Osteoblast (primary cell): ENCODE measurements at regions not wholly inside any gene's neighbourhood (a gene's known extent, or its start where the extent isn't known, plus 50 kb on each side); places are given as distances from the start of the nearest gene placed in this dataset.

Experiments
- DNase-seq: peaks from one replicate; pipeline ENCODE4 v3.0.0; 2011; ENCODE audit warnings: low spot score, mixed read lengths; ENCODE audit not compliant: insufficient read length; ENCODE audit errors: missing footprints
- H2AFZ ChIP-seq: 2 replicates; pipeline ENCODE4 v1.6.0; 2011; ENCODE audit warnings: mild to moderate bottlenecking, low read length
- H3K27ac ChIP-seq: 2 replicates; pipeline ENCODE4 v1.5.1; 2011; ENCODE audit warnings: mild to moderate bottlenecking, low read depth, low read length, moderate library complexity
- H3K27me3 ChIP-seq: 2 replicates; pipeline ENCODE4 v1.6.0; 2012; ENCODE audit warnings: mild to moderate bottlenecking, control low read depth, inconsistent platforms, low read length, moderate library complexity; ENCODE audit not compliant: insufficient read depth
- H3K36me3 ChIP-seq: 2 replicates; pipeline ENCODE4 v1.5.1; 2011; ENCODE audit warnings: mild to moderate bottlenecking, low read length, control low read depth, moderate library complexity; ENCODE audit not compliant: insufficient read depth
- H3K4me1 ChIP-seq: 2 replicates; pipeline ENCODE4 v1.5.1; 2011; ENCODE audit warnings: mild to moderate bottlenecking, low read length, control low read depth, moderate library complexity; ENCODE audit not compliant: insufficient read depth
- H3K4me2 ChIP-seq: 2 replicates; pipeline ENCODE4 v1.6.0; 2011; ENCODE audit warnings: mild to moderate bottlenecking, low read length; ENCODE audit not compliant: insufficient read depth
- H3K4me3 ChIP-seq: fragments of 200-600 bp; sonication (generic); 3 replicates; pipeline ENCODE4 v1.5.1; 2012; ENCODE audit warnings: mild to moderate bottlenecking, low read length, inconsistent platforms; ENCODE audit not compliant: insufficient read depth
- H3K79me2 ChIP-seq: 2 replicates; pipeline ENCODE4 v1.6.0; 2012; ENCODE audit warnings: mild to moderate bottlenecking, low read length, control low read depth, inconsistent platforms; ENCODE audit not compliant: insufficient read depth
- H3K9me3 ChIP-seq: 2 replicates; pipeline ENCODE4 v1.5.1; 2011; ENCODE audit warnings: low read depth, low read length, control low read depth
- H4K20me1 ChIP-seq: 2 replicates; pipeline ENCODE4 v1.6.0; 2012; ENCODE audit warnings: mild to moderate bottlenecking, low read length, control low read depth; ENCODE audit not compliant: insufficient read depth
- CTCF ChIP-seq: IDR thresholded peaks from 2 replicates; pipeline ENCODE4 v1.5.1; 2011; ENCODE audit warnings: mild to moderate bottlenecking, low read depth, low read length, moderate library complexity; ENCODE audit errors: extremely low read depth

GRCh38 chr3:166569589-166569988, 732.4 kb upstream of the BCHE start:
- H3K79me2 ChIP-seq = no peaks in the 10 kb centered on the region
- H3K4me2 ChIP-seq = no peak overlapping the region
- no peaks in the 10 kb centered on the region for H4K20me1 ChIP-seq
- no peak overlapping the region for H2AFZ ChIP-seq
- H3K36me3 ChIP-seq = no peaks in the 10 kb centered on the region
- no peaks in the 10 kb centered on the region for H3K27me3 ChIP-seq
- no peak overlapping the region for H3K4me3 ChIP-seq
- no peak overlapping the region for H3K27ac ChIP-seq
- no peak for DNase-seq
- no peak for TF ChIP-seq CTCF
- H3K4me1 ChIP-seq = no peaks in the 10 kb centered on the region
- H3K9me3 ChIP-seq = no peaks in the 10 kb centered on the region

GRCh38 chr3:166560253-166560652, 723.0 kb upstream of the BCHE start:
- Histone ChIP-seq H3K27ac (no peak overlapping the region), H3K4me1 (no peaks in the 10 kb centered on the region), H3K4me2 (no peak overlapping the region), H3K36me3 (no peaks in the 10 kb centered on the region), H2AFZ (no peak overlapping the region), H3K9me3 (peaks cover 8% of the 10 kb centered on the region), H4K20me1 (no peaks in the 10 kb centered on the region), H3K4me3 (no peak overlapping the region), H3K27me3 (no peaks in the 10 kb centered on the region), H3K79me2 (no peaks in the 10 kb centered on the region)
- no peak for TF ChIP-seq CTCF
- DNase-seq = no peak

GRCh38 chr3:166556955-166557354, 719.7 kb upstream of the BCHE start:
- H3K79me2 ChIP-seq = no peaks in the 10 kb centered on the region
- no peak overlapping the region for H2AFZ ChIP-seq
- no peak overlapping the region for H3K4me3 ChIP-seq
- peaks cover 8% of the 10 kb centered on the region for H3K9me3 ChIP-seq
- no peaks in the 10 kb centered on the region for H3K36me3 ChIP-seq
- TF ChIP-seq CTCF = no peak
- H3K27ac ChIP-seq = no peak overlapping the region
- no peak for DNase-seq
- H3K4me2 ChIP-seq = no peak overlapping the region
- H3K4me1 ChIP-seq = no peaks in the 10 kb centered on the region
- H3K27me3 ChIP-seq = no peaks in the 10 kb centered on the region
- H4K20me1 ChIP-seq = no peaks in the 10 kb centered on the region

- H3K9me3 ChIP-seq = no peaks in the 10 kb centered on the region
- H4K20me1 ChIP-seq = no peaks in the 10 kb centered on the region
- no peaks in the 10 kb centered on the region for H3K4me1 ChIP-seq
- H3K4me2 ChIP-seq = no peak overlapping the region
- TF ChIP-seq CTCF = no peak
- H3K27ac ChIP-seq = no peak overlapping the region
- H3K36me3 ChIP-seq = no peaks in the 10 kb centered on the region
- H3K4me3 ChIP-seq = no peak overlapping the region
- no peak for DNase-seq
- H3K27me3 ChIP-seq = no peaks in the 10 kb centered on the region
- H2AFZ ChIP-seq = no peak overlapping the region
- no peaks in the 10 kb centered on the region for H3K79me2 ChIP-seq
Observed at GRCh38 chr3:166554023-166554422, 716.8 kb upstream of the BCHE start.
